MM.1S (cell line): ENCODE measurements at regions not wholly inside any gene's neighbourhood (a gene's known extent, or its start where the extent isn't known, plus 50 kb on each side); places are given as distances from the start of the nearest gene placed in this dataset.

Experiments
- DNase-seq: peaks from one replicate; pipeline ENCODE4 v3.0.0-alpha.2; 2015
- H2AFZ ChIP-seq: fragments of 300-600 bp; sonication (generic); 2 replicates; pipeline ENCODE4 v1.6.0; 2016; ENCODE audit warnings: antibody characterized with exemption, low read length
- H3F3A ChIP-seq: fragments of 300-600 bp; sonication (generic); 2 replicates; pipeline ENCODE4 v1.6.1; 2016; ENCODE audit warnings: mild to moderate bottlenecking, antibody characterized with exemption, low read length, moderate library complexity, mixed read lengths; ENCODE audit not compliant: insufficient read depth
- H3K27ac ChIP-seq: fragments of 300-600 bp; sonication (generic); 2 replicates; pipeline ENCODE4 v1.5.1; 2016; ENCODE audit warnings: mild to moderate bottlenecking, low read length
- H3K27me3 ChIP-seq: fragments of 300-600 bp; sonication (generic); replicated peaks from 2 replicates; pipeline ENCODE4 v1.6.0; 2016; ENCODE audit warnings: low read length; ENCODE audit not compliant: insufficient read depth
- H3K36me3 ChIP-seq: fragments of 300-600 bp; sonication (generic); replicated peaks from 2 replicates; pipeline ENCODE4 v1.6.1; 2016; ENCODE audit warnings: mild to moderate bottlenecking, low read length, mixed read lengths; ENCODE audit not compliant: insufficient read depth
- H3K4me1 ChIP-seq: fragments of 300-600 bp; sonication (generic); 2 replicates; pipeline ENCODE4 v1.6.1; 2016; ENCODE audit warnings: low read length, mixed read lengths
- H3K4me2 ChIP-seq: fragments of 300-600 bp; sonication (generic); 2 replicates; pipeline ENCODE4 v1.6.0; 2016; ENCODE audit warnings: low read depth, low read length
- H3K4me3 ChIP-seq: fragments of 300-600 bp; sonication (generic); 2 replicates; pipeline ENCODE4 v1.5.1; 2016; ENCODE audit warnings: low read length, mixed read lengths
- H3K79me2 ChIP-seq: fragments of 300-600 bp; sonication (generic); 2 replicates; pipeline ENCODE4 v1.6.1; 2016; ENCODE audit warnings: mixed run types, low read length, mixed read lengths
- H3K9ac ChIP-seq: fragments of 300-600 bp; sonication (generic); 2 replicates; pipeline ENCODE4 v1.6.1; 2016; ENCODE audit warnings: low read length, mixed read lengths
- H3K9me2 ChIP-seq: fragments of 300-600 bp; sonication (generic); replicated peaks from 2 replicates; pipeline ENCODE4 v1.6.1; 2016; ENCODE audit warnings: mild to moderate bottlenecking, low read length, mixed read lengths; ENCODE audit not compliant: insufficient read depth
- H3K9me3 ChIP-seq: fragments of 300-600 bp; sonication (generic); replicated peaks from 2 replicates; pipeline ENCODE4 v1.6.1; 2016; ENCODE audit warnings: mild to moderate bottlenecking, low read length, mixed read lengths; ENCODE audit not compliant: insufficient read depth
- H4K20me1 ChIP-seq: fragments of 300-600 bp; sonication (generic); 2 replicates; pipeline ENCODE4 v1.6.1; 2016; ENCODE audit warnings: mild to moderate bottlenecking, low read length, moderate library complexity, mixed read lengths; ENCODE audit not compliant: insufficient read depth
- CTCF ChIP-seq: fragments of 300-600 bp; sonication (generic); IDR thresholded peaks from 2 replicates; pipeline ENCODE4 v1.5.1; 2016; ENCODE audit warnings: antibody characterized with exemption, low read length, mixed read lengths
- EZH2 ChIP-seq: fragments of 300-600 bp; sonication (generic); optimal IDR thresholded peaks from 2 replicates; pipeline ENCODE3; 2017; ENCODE audit warnings: low read depth, mild to moderate bottlenecking, antibody characterized with exemption, low read length, mixed read lengths
- EZH2phosphoT487 ChIP-seq: fragments of 300-600 bp; sonication (generic); IDR thresholded peaks from 2 replicates; pipeline ENCODE4 v1.6.1; 2018; ENCODE audit warnings: antibody characterized with exemption, low read length

GRCh38 chr9:14418301-14418940, 104.5 kb upstream of the NFIB start:
- TF ChIP-seq EZH2: no peak
- no peak for TF ChIP-seq EZH2phosphoT487
- no peak for TF ChIP-seq CTCF
- H3K36me3 ChIP-seq: no peaks in the 10 kb centered on the region
- no peak overlapping the region for H3K9ac ChIP-seq
- H3K27me3 ChIP-seq: no peaks in the 10 kb centered on the region
- H3K4me2 ChIP-seq: no peak overlapping the region
- H3K4me3 ChIP-seq: no peak overlapping the region
- H3K9me3 ChIP-seq: no peaks in the 10 kb centered on the region
- H3K4me1 ChIP-seq: no peaks in the 10 kb centered on the region
- no peaks in the 10 kb centered on the region for H3F3A ChIP-seq
- H3K27ac ChIP-seq: no peak overlapping the region
- no peak overlapping the region for H2AFZ ChIP-seq
- no peak for DNase-seq
- no peaks in the 10 kb centered on the region for H3K79me2 ChIP-seq
- no peaks in the 10 kb centered on the region for H4K20me1 ChIP-seq
- H3K9me2 ChIP-seq: no peaks in the 10 kb centered on the region

- Histone ChIP-seq H3K9ac (no peak overlapping the region), H3K36me3 (no peaks in the 10 kb centered on the region), H3K9me3 (no peaks in the 10 kb centered on the region), H3K4me3 (no peak overlapping the region), H3K4me1 (no peaks in the 10 kb centered on the region), H2AFZ (no peak overlapping the region), H3K4me2 (no peak overlapping the region), H3K9me2 (no peaks in the 10 kb centered on the region), H3K27me3 (no peaks in the 10 kb centered on the region), H4K20me1 (no peaks in the 10 kb centered on the region), H3F3A (no peaks in the 10 kb centered on the region), H3K79me2 (no peaks in the 10 kb centered on the region), H3K27ac (no peak overlapping the region)
- TF ChIP-seq CTCF (no peak), EZH2 (no peak), EZH2phosphoT487 (no peak)
- DNase-seq: no peak
Measured at GRCh38 chr9:14417237-14417636, 103.3 kb upstream of the NFIB start.

- H4K20me1 ChIP-seq: no peaks in the 10 kb centered on the region
- no peaks in the 10 kb centered on the region for H3K9me3 ChIP-seq
- TF ChIP-seq EZH2: no peak
- no peak for TF ChIP-seq CTCF
- TF ChIP-seq EZH2phosphoT487: no peak
- H3K36me3 ChIP-seq: no peaks in the 10 kb centered on the region
- H3K9ac ChIP-seq: no peak overlapping the region
- H3K4me3 ChIP-seq: no peak overlapping the region
- no peak overlapping the region for H3K4me2 ChIP-seq
- H3K27ac ChIP-seq: no peak overlapping the region
- H2AFZ ChIP-seq: no peak overlapping the region
- no peaks in the 10 kb centered on the region for H3F3A ChIP-seq
- H3K9me2 ChIP-seq: no peaks in the 10 kb centered on the region
- no peak for DNase-seq
- no peaks in the 10 kb centered on the region for H3K27me3 ChIP-seq
- H3K4me1 ChIP-seq: no peaks in the 10 kb centered on the region
- H3K79me2 ChIP-seq: no peaks in the 10 kb centered on the region
Measured at GRCh38 chr9:14415947-14416346, 102.0 kb upstream of the NFIB start.
